Peyer's patch (tissue), 4 donors: ENCODE measurements at regions not wholly inside any gene's neighbourhood (a gene's known extent, or its start where the extent isn't known, plus 50 kb on each side); places are given as distances from the start of the nearest gene placed in this dataset.

Experiments
- POLR2A ChIP-seq, 2 donors: fragments of 450-650 bp; IDR thresholded peaks; one replicate each; pipeline ENCODE4 v1.5.1; 2017; ENCODE audit warnings: antibody characterized with exemption in 2 of 2, mild to moderate bottlenecking in 2 of 2, moderate library complexity in 2 of 2
- TF ChIP-seq, protein P1 (sequence below), 6 experiments: fragments of 450-650 bp in 4 of 6; fragments of 200-600 bp in 2 of 6; sonication (generic) in 1 of 6; IDR thresholded peaks; one replicate each; pipeline ENCODE4 v1.5.1; 2017 to 2019; ENCODE audit warnings: antibody characterized with exemption in 6 of 6, mild to moderate bottlenecking in 3 of 6, moderate library complexity in 1 of 6

DNA sequence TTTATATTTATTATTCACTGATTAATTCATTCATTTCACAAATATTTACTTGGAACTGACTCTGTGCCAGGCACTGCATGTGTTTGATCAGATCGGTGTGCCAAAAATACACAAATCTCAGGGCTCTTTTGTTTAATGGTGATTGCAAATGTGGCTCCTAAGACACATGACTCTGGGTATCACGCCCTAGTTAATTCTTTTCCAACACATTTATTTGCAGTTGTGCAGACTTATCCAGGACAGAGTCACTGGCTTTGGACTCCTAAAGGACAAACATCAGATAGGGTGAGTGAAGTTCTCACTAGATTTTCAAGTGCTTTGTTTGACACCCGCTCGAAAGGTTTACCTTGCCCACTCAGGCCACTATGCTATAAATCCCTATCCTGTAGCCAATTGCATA is 335.5 kb downstream of the BARHL2 start:
- TF ChIP-seq POLR2A (IDR thresholded peaks at IDR 0.05), result no peak
- TF ChIP-seq, protein P1, sequence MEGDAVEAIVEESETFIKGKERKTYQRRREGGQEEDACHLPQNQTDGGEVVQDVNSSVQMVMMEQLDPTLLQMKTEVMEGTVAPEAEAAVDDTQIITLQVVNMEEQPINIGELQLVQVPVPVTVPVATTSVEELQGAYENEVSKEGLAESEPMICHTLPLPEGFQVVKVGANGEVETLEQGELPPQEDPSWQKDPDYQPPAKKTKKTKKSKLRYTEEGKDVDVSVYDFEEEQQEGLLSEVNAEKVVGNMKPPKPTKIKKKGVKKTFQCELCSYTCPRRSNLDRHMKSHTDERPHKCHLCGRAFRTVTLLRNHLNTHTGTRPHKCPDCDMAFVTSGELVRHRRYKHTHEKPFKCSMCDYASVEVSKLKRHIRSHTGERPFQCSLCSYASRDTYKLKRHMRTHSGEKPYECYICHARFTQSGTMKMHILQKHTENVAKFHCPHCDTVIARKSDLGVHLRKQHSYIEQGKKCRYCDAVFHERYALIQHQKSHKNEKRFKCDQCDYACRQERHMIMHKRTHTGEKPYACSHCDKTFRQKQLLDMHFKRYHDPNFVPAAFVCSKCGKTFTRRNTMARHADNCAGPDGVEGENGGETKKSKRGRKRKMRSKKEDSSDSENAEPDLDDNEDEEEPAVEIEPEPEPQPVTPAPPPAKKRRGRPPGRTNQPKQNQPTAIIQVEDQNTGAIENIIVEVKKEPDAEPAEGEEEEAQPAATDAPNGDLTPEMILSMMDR (IDR thresholded peaks at IDR 0.05), result no peak
